Prostate gland (tissue), 2 donors: ENCODE measurements at regions not wholly inside any gene's neighbourhood (a gene's known extent, or its start where the extent isn't known, plus 50 kb on each side); places are given as distances from the start of the nearest gene placed in this dataset.

Experiments used
- POLR2A ChIP-seq: fragments of 450-650 bp; IDR thresholded peaks from one replicate; pipeline ENCODE4 v1.6.1; 2016; ENCODE audit warnings: antibody characterized with exemption, mild to moderate bottlenecking
- TF ChIP-seq, protein P1 (sequence below), 4 experiments: fragments of 200-600 bp in 2 of 4; fragments of 450-650 bp in 2 of 4; sonication (generic) in 2 of 4; IDR thresholded peaks; 1 replicate in 3 of 4; 2 replicates in 1 of 4; pipeline ENCODE4 v1.5.1; 2016 to 2019; ENCODE audit warnings: antibody characterized with exemption in 4 of 4, mild to moderate bottlenecking in 2 of 4, moderate library complexity in 2 of 4

DNA sequence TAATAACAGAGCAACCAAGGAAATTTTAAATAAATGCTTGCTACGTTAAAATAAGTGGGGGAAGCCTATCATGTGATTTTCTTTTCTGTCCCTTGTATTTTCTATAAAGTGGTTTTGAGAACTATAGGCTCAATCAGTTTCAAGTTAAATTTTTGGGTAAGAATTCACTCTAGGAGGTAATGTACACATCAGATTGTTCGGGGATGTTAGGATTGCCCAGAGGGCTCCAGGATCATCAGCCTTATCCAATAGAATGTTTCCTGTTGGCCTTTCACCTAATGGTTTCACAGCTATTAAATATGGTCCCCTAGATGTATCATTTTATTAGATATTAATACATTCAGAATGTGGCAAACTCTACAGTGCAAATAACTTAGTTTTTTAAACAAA is 438.4 kb upstream of the NPVF start:
- TF ChIP-seq, protein P1, sequence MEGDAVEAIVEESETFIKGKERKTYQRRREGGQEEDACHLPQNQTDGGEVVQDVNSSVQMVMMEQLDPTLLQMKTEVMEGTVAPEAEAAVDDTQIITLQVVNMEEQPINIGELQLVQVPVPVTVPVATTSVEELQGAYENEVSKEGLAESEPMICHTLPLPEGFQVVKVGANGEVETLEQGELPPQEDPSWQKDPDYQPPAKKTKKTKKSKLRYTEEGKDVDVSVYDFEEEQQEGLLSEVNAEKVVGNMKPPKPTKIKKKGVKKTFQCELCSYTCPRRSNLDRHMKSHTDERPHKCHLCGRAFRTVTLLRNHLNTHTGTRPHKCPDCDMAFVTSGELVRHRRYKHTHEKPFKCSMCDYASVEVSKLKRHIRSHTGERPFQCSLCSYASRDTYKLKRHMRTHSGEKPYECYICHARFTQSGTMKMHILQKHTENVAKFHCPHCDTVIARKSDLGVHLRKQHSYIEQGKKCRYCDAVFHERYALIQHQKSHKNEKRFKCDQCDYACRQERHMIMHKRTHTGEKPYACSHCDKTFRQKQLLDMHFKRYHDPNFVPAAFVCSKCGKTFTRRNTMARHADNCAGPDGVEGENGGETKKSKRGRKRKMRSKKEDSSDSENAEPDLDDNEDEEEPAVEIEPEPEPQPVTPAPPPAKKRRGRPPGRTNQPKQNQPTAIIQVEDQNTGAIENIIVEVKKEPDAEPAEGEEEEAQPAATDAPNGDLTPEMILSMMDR (IDR thresholded peaks at IDR 0.05) = no peak
- TF ChIP-seq POLR2A = no peak
